RCC 7860 (cell line): ENCODE measurements at regions not wholly inside any gene's neighbourhood (a gene's known extent, or its start where the extent isn't known, plus 50 kb on each side); places are given as distances from the start of the nearest gene placed in this dataset.

Experiments used
- DNase-seq: peaks from one replicate; pipeline ENCODE4 v3.0.0-alpha.2; 2015; ENCODE audit warnings: low spot score
- FAIRE-seq: peaks from 2 replicates; lab custom pipeline; 2012; peaks lifted over from hg19 to GRCh38; lab: Jason Lieb, UNC

DNA sequence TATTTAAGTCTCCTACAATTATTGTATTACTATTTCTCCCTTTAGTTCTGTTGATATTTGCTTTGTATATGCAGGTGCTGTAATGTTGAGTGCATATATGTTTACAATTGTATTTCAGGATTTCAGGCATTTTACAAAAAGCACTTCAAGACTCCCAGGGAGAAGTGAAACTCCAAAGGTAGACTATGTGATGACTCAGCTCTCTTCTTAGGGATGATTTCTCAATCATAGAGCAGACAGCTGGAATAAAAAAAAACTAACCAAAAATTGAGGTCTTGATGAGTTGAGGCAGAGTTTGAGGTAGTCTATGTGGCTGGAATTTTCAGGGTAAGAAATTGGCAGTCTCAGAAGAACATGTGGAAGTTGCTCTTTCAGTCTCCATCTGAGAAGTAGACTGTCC is 786.1 kb downstream of the TFAP2A start:
- no peak for DNase-seq
- no peak for FAIRE-seq

DNA sequence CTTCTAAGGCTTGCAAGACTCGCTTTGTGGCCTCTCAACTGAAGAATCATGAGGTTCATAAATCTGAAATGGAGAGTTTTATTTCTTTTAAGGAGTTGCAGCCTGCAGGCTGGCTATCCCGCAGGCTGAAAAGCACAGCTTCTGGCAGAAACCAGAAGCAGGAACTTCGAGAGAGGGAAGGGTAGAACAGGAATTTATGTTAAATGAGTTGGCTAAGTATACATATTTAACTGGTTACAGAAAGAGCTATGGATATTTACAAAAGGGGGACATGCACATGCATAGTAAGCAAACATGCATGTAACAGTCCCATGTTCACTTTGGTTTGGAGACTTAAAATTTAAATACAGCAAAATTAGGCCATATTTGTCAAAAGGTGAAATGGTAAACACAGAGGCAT is 787.0 kb downstream of the TFAP2A start:
- FAIRE-seq (no peak), DNase-seq (no peak)

DNA sequence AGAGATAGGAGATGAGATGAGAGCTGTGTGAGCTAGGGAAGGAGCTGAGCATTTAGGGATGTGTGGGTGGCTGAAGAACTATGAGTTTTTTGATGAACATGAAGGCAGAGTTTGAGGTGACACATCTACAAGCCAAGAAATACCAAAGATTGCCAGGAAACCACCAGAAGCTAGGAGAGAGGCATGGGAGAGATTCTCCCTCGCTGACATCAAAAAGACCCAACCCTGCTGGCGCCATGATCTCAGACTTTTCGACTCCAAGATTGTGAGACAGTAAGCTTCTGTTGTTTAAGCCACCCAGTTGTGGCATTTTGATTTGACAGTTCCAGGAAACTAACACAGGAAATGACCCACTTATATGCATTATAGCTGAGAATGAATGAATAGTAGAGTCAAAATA is 790.9 kb downstream of the TFAP2A start:
- DNase-seq (no peak), FAIRE-seq (no peak)

DNA sequence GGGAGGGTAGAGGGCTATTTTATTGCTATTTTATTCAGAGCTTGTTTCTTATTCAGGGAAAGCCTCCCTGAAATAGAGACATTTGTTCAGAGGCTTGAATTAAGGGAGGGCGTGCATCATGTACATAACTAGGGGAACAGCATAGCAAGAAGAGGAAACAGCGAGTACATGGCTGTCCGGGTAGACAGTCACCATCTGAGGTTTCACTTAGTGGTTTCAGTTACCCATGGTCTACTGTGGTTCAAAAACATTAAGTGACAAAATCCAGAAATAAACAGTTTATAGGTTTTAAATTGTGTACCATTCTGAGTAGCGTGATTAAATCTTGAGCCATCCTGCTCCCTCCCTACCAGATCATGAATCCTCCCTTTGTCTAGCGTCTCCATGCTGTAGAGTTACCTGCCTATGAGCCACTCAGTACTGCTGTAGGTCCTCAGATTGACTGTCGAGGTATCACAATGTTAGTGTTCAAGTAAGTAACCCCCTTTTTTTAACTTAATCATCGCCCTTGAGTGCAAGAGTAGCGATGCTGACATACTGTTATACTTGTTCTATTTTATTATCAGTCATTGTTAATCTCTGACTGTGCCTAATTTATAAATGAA is 791.5 kb downstream of the TFAP2A start:
- no peak for DNase-seq

DNA sequence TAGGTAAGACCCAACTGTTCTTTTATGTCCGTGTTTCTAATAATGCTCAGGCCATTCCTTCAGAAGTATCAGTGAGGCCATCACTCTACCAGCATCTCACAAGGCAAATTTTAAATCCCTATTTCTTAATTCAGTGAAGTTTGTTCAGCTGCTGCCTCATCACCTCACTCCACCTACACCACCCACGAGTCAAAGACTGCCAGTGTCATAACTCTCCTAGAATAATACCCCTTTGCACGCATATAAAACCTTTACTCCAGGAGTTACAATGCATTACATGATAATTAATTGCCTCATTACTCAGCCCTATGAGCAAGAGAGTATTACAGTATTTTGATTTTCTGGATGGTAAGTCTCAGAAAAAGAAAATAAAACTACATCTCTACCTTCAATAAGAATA is 793.6 kb downstream of the TFAP2A start:
- DNase-seq (no peak), FAIRE-seq (no peak)

More for the DNA sequence above, 791.5 kb downstream of the TFAP2A start:
- no peak for FAIRE-seq

DNA sequence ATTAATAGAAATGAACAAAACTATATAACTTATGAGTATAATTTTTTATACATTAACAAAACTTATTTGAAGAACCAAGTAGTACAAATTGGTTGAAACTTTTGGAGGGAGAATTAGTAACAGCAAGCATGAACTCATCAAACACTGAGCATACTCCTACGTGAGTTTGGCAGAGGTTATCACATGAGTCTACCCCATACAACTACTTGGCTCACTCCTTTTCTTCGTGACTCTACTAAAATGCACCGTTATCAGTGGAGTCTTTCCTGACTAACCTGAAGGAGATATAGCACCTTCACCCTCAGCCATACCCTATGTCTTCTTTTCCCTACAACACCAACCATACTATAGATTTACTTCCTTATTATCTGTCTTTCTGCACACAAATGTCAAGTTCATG is 794.2 kb downstream of the TFAP2A start:
- FAIRE-seq (no peak), DNase-seq (no peak)

DNA sequence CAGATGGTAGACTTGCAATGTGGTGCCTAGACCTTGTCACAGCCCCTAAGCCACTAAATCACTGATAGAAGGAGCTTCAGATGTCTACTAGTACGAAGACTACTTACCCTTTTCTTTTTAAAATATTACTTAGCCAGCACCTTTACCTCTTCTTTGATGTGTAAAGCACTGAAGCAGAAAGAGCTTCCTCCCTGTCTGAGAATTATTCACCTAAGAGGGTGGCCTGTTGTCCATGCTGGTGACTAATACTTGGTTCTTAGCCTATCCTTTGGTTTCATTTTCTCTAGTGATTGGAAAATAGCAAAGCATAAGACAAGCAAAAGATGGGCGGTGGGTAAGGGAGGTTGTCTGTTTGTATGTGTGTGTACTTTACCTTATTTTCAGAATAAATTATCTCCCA is 794.6 kb downstream of the TFAP2A start:
- peak; percentile 73 for DNase-seq
- FAIRE-seq = peak; percentile 90

DNA sequence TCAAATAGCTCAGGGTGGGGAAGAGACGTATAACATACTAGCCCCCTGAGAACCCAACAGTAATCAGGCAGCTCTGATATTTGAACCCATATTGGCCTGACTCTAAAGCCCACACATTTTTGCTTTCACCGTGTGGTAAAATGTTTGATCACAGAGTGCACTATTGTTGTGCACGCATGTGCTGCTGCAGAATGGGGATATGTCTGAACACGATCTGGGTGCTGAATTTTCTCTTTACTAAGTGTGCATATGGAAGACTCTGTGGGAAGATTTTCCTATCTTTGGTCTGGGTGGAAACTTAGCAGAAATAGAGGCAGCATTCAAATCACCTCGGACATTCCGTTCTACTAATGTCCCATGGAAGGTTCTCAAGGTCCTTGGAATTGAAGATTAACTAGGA is 800.1 kb downstream of the TFAP2A start:
- DNase-seq (no peak), FAIRE-seq (no peak)

DNA sequence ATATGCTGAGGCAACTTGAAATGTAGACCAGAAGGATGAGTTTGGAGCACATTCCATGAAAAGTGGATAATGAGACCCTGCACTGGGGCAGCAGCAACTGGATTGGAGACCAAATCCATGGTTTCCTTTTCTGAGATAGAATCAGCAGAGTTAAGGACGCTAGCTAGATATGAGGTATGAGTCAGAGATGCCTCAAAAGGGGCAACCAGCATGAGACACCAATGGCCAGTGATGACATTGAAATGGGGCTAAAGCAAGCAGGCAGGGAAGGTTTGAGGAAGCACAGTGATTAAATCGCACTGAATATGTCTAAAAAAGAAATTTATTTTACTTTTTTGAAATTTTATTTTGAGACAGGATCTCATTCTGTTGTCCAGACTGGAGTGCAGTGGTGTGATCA is 802.4 kb downstream of the TFAP2A start:
- DNase-seq (peak; percentile 10), FAIRE-seq (no peak)

DNA sequence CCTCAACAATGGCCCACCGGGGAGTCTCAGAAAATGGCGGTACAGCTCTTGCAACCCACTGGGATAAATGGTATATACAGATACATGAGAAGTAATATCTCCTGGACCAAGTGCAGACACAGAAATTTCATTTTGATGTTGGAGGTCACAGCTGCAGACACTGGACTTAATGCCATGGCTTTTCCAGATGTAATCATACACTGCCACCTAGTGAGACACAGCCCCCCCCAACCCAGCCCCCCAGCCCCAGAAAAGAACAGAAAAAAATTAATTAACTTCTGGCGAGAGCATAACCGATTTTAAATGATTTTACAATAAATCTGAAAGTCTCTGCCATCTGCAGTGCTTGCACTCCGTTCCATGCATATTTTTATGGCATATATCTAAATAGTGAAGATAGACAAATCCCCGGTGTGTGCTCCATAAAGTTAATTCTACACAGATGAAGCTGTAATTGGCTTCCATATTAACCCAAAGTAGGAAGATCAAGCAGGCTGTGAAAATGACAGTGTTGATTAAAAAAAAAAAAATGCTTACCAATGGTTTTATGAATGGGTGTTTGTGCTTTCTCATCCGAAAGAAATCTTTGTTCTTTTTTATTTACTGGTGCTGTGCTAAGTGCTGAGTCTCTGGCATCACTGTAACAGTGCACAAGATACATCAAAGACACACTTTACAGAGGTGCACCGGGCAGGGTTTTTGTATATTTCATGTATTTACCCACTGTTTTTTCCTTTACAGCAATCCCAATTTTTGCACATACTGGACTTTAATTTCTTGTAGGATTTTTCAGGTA is 804.1 kb downstream of the TFAP2A start:
- FAIRE-seq = no peak
- no peak for DNase-seq

DNA sequence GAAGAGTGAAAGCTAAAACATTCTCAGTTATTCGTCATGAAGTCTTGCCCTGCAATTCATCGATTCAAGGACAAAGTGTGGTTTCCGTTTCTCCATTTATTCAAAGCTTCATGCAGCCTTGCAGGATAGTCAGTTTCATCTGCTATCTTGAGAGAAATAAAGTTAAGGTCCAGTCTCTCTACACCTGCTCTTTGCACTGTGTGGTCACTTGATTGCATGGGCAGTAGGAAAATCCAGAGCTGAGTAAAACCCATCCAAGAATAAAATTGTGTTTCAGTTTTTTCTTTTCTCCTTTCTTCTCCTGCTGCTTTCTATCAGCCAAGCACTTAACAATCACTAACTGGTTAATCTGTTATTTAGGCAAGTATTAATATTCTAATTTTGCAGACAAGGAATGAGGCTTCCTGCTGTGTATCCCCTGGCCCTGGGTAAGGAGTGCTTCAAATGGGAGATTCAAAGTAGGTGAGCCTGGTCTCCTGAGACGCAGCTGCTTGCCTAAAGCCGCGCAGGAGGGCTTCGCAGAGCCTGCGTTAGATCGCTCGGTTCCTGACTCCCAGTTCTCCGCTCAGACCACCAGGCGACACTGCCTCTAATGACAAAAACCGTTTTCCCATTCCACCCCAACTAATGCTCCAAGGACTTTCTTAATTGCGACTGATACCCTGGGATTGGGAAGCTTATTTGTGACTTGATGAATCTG is 808.3 kb downstream of the TFAP2A start:
- FAIRE-seq (no peak), DNase-seq (no peak)

DNA sequence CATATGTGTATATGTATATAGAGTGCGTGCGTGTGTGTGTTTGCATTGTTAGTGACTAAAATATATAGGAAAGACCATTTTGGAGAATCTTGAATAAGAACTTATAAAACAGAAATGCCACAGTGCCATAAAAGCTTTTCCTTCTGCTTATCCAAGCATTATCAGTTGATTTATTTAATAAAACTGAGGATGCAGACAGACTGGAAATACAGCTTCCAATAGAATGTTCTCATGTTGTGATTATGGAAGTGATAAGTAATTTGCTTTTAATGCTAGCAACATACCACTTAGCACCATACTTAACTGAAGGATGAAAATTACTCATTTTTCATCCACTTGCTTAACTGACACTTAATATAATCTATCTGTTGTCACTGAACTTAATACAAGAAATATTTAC is 820.1 kb downstream of the TFAP2A start:
- no peak for FAIRE-seq
- no peak for DNase-seq

DNA sequence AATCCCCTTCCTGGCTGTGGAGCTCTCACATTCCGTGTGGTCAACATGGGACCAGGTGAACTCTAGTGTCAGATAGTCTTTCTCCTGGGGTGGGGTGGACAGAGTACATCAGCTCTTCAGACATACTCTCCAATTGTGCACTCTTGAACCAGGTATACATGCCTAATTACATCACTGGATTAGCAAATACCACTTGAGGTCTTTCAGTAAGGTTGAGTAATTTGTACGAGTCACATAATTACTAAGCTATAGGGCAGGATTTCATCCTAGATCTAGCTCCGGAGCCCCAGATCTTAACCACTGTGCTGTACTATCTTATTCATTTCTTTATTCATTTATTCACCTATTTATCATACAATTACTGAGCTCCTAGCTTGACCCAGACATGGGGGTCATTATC is 821.3 kb downstream of the TFAP2A start:
- FAIRE-seq = no peak
- DNase-seq = no peak

DNA sequence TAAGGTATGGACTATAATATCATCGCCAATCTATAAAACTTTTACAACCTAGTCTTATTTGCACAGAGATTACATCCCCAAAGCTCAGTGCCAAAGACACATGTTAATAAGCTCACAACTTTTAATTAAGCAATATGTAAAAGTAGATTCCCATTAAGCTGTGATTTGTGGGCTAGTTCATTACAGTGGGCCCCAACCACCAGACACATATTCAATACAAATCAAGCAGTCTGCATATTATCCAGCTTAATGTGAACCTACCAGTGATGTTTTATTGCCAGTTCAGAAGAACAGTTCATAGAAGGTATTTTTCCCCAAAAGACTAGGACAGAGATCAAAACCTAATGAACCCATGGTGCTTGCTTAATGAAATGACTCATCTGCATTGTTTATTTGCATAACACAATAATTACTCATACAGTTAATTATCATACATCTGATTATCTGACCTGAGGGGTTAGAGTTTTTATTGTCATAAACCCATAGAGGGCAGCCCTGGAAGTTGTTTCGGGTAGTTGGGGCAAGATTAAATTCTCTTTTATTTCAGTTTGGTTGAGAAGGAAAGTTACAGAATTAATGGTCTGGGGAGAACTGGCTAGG is 831.0 kb downstream of the TFAP2A start:
- FAIRE-seq (no peak), DNase-seq (no peak)

DNA sequence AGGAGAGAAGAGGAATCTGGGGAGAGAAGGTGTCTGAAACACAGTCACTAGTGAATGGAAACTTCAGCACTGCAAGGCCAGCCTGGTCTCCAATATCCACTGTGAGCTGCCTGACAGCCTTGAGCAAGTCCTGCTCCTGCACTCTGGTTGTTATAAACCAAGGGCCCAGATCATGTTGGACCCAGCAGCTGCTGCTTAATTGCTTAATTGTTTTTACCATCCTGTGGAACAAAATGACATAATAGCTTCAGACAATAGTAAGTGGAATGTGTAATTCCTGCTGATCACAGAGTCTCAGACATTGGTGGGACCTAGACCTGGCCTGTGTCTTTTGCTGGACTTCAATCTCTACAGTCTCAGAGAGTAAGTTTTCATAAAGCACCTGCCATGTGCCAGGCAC is 833.7 kb downstream of the TFAP2A start:
- DNase-seq = no peak

DNA sequence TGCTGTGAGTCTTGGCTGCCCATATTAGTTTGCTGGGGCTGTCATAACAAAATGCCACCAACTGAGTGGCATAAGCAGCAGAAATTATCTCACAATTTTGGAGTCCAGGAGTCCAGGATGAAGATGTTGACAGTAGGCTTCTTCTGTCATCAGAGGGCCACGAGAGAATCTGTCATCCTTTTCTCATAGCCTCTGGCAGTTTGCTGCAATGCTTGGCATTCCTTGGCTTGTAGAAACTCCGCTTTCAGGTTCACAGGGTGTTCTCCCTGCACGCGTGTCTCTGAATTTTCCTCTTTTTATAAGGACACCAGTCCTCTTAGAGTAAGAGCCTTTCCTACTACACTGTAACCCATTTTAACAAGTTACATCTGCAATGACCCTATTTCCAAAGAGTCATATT is 838.4 kb downstream of the TFAP2A start:
- no peak for DNase-seq

More for the DNA sequence above, 833.7 kb downstream of the TFAP2A start:
- FAIRE-seq = no peak

DNA sequence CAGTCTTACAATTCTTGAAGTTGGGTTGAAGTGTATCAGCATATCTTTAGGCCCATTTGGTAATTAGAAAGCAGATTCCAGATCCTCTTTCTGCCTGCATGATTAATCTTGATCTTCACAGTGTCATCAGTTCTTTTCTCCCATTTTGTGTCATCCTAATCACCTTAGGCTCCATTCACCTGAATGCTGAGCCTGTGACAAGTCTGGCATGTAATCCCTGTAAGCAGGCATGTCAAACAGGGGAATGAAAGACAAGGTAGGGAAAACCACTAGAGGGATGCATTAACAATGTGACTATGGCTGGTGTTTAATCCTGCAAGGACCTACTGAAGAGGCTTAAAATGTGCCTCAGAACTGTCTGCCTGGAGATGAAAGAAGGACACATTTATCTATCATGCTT is 848.8 kb downstream of the TFAP2A start:
- no peak for FAIRE-seq
- DNase-seq = no peak

More for the DNA sequence above, 838.4 kb downstream of the TFAP2A start:
- no peak for FAIRE-seq

DNA sequence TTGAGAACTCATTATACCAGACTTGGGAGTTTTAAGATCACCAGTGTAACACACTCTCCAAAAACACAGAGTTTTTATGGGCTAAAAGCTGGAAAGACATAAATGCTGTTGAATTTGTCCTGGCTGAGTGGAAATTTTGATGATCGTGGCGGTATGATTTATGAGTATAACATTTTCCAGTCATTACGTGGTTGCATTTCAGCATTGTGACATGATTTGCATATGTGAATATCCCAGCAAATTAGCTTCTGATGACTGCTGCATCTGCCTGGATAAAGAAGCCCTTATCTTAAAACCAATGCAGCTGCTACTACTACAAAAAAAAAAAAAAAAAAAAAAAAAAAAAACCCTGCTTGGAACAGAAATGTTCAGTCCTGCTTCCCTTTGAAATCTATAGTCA is 850.9 kb downstream of the TFAP2A start:
- DNase-seq (no peak), FAIRE-seq (no peak)

DNA sequence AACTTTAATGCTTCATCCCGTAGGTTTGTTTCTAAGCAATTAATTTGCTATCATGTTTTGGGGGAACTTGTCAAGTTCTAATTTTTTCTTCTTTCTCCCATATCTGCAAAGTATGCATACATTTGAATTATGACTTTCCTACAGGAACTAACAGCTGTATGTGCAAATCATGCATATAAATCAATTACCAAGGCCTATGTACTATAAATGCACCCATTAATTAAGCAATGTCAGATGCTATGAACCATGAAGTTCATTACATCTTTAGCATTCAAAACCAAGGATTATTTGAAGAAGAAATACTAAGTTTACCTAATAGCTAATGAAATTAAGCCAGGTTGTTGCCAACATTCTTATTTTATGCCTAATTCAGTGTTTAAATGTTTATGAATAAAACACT is 851.3 kb downstream of the TFAP2A start:
- DNase-seq (no peak), FAIRE-seq (no peak)

DNA sequence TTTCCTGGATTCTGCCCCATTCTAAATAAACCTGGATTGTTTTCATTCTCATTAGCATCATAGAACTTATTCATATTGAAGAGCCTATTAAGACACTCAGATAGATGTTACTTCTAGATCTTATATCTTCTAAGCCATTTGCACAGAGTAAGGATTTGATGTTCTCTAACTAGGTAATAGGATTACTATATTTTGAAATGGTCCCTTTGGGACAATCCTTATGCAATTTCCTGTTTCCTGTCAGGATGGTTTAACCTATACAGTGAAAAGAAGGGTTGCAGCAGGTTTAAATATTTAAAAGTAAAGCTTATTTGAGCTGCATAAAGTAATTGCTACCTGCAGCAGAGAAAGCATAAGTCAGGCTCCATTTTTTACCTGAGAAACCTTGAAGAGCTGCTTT is 860.1 kb downstream of the TFAP2A start:
- no peak for FAIRE-seq
- DNase-seq = no peak

DNA sequence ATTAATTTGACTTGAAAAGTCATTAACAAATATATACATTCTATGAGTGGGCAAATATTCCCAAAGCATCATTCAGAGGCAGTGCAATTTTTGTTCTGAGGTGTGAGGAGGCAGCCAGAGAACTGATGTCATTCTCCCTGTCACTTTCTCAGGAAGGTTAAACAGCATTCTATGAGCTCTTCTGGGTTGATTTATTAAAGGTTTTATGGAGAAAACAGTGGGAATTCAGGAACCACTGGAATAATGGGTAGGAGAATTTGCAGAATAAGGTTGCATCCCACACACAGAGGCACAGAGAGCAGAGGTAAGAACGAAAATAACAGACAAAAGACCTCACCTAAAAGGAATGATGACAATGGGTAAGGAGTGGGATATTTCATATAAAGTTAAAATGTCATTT is 860.6 kb downstream of the TFAP2A start:
- FAIRE-seq = no peak
- DNase-seq = no peak

DNA sequence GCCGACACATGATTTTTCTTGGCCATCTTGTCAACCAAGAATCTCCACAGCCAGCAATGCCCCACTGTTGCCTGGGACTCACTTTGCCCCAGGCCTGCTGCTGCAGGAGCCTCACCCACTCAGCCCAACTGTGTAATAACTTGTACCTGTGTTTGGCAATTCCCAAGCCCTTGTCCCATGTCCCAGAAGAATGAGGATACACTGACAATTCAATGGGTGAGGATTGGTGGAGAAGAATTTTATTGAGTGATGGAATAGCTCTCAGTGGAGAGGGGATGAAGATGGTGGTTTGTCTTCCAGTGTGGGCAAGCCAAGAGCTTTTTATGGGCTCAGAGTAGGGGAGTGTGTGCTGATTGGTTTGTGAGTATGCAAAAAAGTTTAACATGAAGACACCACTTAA is 861.9 kb downstream of the TFAP2A start:
- DNase-seq = no peak
- FAIRE-seq = no peak
